ENCODE measurements at regions not wholly inside any gene's neighbourhood (a gene's known extent, or its start where the extent isn't known, plus 50 kb on each side); places are given as distances from the start of the nearest gene placed in this dataset.

GRCh38 chr6:141211845-141212244, 920.9 kb upstream of the GJE1 start:
- intact Hi-C loops (cut with micrococcal nuclease), result no loop called here
- Histone ChIP-seq H3K79me2 (ENCODE audit: control insufficient read depth, insufficient read depth, low read length) (no peaks in the 10 kb centered on the region), H3K9ac (ENCODE audit: insufficient read depth in 1 of 2, low read depth in 2 of 2, low read length in 2 of 2) (no peak overlapping the region), H3K4me3 (no peak overlapping the region), H3K9me1 (ENCODE audit: control insufficient read depth, insufficient read depth, low read length) (no peaks in the 10 kb centered on the region), H3K4me2 (ENCODE audit: insufficient read depth, low read length) (no peak overlapping the region), H3K4me1 (replicated peaks in 1 of 2; ENCODE audit: control insufficient read depth in 2 of 2, insufficient read depth in 2 of 2, low read length in 2 of 2) (no peaks in the 10 kb centered on the region), H3K27ac (ENCODE audit: extremely low read depth, low read depth, low read length) (no peak overlapping the region), H2AFZ (ENCODE audit: low read depth, low read length) (no peak overlapping the region), H3K36me3 (ENCODE audit: control insufficient read depth, insufficient read depth, low read length) (no peaks in the 10 kb centered on the region), H3K9me3 (replicated peaks; ENCODE audit: control insufficient read depth, insufficient read depth, low read depth, low read length) (no peaks in the 10 kb centered on the region; the same call in 1 of the 2 replicates), H3K27me3 (ENCODE audit: control insufficient read depth in 2 of 2, insufficient read depth in 2 of 2, low read length in 2 of 2) (no peaks in the 10 kb centered on the region), H4K20me1 (replicated peaks; ENCODE audit: control insufficient read depth, insufficient read depth, low read length) (no peaks in the 10 kb centered on the region)
- TF ChIP-seq CBX1 (IDR thresholded peaks at IDR 0.05; ENCODE audit: low read depth), result no peak
- TF ChIP-seq, protein P1, sequence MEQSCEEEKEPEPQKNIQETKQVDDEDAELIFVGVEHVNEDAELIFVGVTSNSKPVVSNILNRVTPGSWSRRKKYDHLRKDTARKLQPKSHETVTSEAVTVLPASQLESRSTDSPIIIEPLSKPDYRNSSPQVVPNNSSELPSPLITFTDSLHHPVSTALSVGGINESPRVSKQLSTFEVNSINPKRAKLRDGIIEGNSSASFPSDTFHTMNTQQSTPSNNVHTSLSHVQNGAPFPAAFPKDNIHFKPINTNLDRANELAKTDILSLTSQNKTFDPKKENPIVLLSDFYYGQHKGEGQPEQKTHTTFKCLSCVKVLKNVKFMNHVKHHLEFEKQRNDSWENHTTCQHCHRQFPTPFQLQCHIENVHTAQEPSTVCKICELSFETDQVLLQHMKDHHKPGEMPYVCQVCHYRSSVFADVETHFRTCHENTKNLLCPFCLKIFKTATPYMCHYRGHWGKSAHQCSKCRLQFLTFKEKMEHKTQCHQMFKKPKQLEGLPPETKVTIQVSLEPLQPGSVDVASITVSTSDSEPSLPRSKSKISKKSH (CRISPR knock-in tag; IDR thresholded peaks at IDR 0.05), result no peak
- no peak for TF ChIP-seq ZSCAN29 (IDR thresholded peaks at IDR 0.05)
- no peak for TF ChIP-seq MNT (conservative IDR thresholded peaks at IDR 0.05)
- TF ChIP-seq, protein P2, sequence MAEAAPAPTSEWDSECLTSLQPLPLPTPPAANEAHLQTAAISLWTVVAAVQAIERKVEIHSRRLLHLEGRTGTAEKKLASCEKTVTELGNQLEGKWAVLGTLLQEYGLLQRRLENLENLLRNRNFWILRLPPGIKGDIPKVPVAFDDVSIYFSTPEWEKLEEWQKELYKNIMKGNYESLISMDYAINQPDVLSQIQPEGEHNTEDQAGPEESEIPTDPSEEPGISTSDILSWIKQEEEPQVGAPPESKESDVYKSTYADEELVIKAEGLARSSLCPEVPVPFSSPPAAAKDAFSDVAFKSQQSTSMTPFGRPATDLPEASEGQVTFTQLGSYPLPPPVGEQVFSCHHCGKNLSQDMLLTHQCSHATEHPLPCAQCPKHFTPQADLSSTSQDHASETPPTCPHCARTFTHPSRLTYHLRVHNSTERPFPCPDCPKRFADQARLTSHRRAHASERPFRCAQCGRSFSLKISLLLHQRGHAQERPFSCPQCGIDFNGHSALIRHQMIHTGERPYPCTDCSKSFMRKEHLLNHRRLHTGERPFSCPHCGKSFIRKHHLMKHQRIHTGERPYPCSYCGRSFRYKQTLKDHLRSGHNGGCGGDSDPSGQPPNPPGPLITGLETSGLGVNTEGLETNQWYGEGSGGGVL (CRISPR knock-in tag; IDR thresholded peaks at IDR 0.05), result no peak
- no peak for TF ChIP-seq ZNF766 (CRISPR knock-in tag; conservative IDR thresholded peaks at IDR 0.05)
- TF ChIP-seq ATF2 (CRISPR knock-in tag; IDR thresholded peaks at IDR 0.05), result no peak
- TF ChIP-seq, protein P3, sequence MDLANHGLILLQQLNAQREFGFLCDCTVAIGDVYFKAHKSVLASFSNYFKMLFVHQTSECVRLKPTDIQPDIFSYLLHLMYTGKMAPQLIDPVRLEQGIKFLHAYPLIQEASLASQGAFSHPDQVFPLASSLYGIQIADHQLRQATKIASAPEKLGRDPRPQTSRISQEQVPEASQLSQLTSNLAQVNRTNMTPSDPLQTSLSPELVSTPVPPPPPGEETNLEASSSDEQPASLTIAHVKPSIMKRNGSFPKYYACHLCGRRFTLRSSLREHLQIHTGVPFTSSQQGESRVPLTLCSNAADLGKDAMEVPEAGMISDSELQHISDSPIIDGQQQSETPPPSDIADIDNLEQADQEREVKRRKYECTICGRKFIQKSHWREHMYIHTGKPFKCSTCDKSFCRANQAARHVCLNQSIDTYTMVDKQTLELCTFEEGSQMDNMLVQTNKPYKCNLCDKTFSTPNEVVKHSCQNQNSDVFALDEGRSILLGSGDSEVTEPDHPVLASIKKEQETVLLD (IDR thresholded peaks at IDR 0.05), result no peak
- no peak for TF ChIP-seq SRF (CRISPR knock-in tag; IDR thresholded peaks at IDR 0.05)
- 0% methylated on average over 3 of the region's 3 CpGs for WGBS (ENCODE audit: insufficient coverage, low coverage, missing lambda C conversion rate)
- ChIA-PET CTCF (ENCODE audit: low intra/inter-chr PET ratio) (no interaction called here), POLR2A (no interaction called here)
- in situ Hi-C loops (cut with MboI), result no loop called here
- ATAC-seq (no peak), DNase-seq (ENCODE audit: extremely low read depth in 1 of 4, low spot score in 3 of 4) (no peak), FAIRE-seq (no peak)
- BruUV-seq (replicated peaks), result no TSS peak

All from K562 (cell line).